KMS-11 (cell line): ENCODE measurements at regions not wholly inside any gene's neighbourhood (a gene's known extent, or its start where the extent isn't known, plus 50 kb on each side); places are given as distances from the start of the nearest gene placed in this dataset.

Source experiments
- H2AFZ ChIP-seq: fragments of 200-600 bp; sonication (generic); 2 replicates; pipeline ENCODE4 v1.6.1; 2016; ENCODE audit warnings: antibody characterized with exemption, mixed run types, low read depth
- H3K27ac ChIP-seq: fragments of 200-600 bp; sonication (generic); 2 replicates; pipeline ENCODE4 v1.6.1; 2016; ENCODE audit warnings: mild to moderate bottlenecking, mixed run types
- H3K27me3 ChIP-seq: fragments of 200-600 bp; sonication (generic); 2 replicates; pipeline ENCODE4 v1.6.1; 2017; ENCODE audit warnings: mild to moderate bottlenecking, low read depth, mixed run types, moderate library complexity; ENCODE audit not compliant: insufficient read depth
- H3K36me3 ChIP-seq: fragments of 200-600 bp; sonication (generic); 2 replicates; pipeline ENCODE4 v1.6.1; 2017; ENCODE audit warnings: mild to moderate bottlenecking, mixed run types; ENCODE audit not compliant: insufficient read depth
- H3K4me1 ChIP-seq: fragments of 200-600 bp; sonication (generic); 2 replicates; pipeline ENCODE4 v1.6.1; 2016; ENCODE audit warnings: mild to moderate bottlenecking, low read depth, mixed run types; ENCODE audit not compliant: poor library complexity, severe bottlenecking
- H3K4me2 ChIP-seq: fragments of 200-600 bp; sonication (generic); 2 replicates; pipeline ENCODE4 v1.7.0; 2016; ENCODE audit warnings: mild to moderate bottlenecking, mixed run types
- H3K4me3 ChIP-seq: fragments of 200-600 bp; sonication (generic); IDR thresholded peaks from 2 replicates; pipeline ENCODE4 v1.6.1; 2017; ENCODE audit warnings: low read depth, low read length, mixed read lengths; ENCODE audit not compliant: insufficient read depth
- H3K79me2 ChIP-seq: fragments of 200-600 bp; sonication (generic); 2 replicates; pipeline ENCODE4 v1.6.1; 2016; ENCODE audit warnings: low read depth, mixed run types; ENCODE audit not compliant: insufficient read depth
- H3K9ac ChIP-seq: fragments of 200-600 bp; sonication (generic); 2 replicates; pipeline ENCODE4 v1.6.1; 2016; ENCODE audit warnings: mild to moderate bottlenecking, mixed run types
- H4K20me1 ChIP-seq: fragments of 200-600 bp; sonication (generic); 2 replicates; pipeline ENCODE4 v1.6.1; 2016; ENCODE audit warnings: mild to moderate bottlenecking, mixed run types; ENCODE audit not compliant: insufficient read depth
- TF ChIP-seq, protein P1 (sequence below): fragments of 200-600 bp; sonication (generic); conservative IDR thresholded peaks from 2 replicates; pipeline ENCODE4 v1.6.1; 2017; ENCODE audit warnings: low read depth, mild to moderate bottlenecking, antibody characterized with exemption, low read length, moderate library complexity, mixed read lengths

DNA sequence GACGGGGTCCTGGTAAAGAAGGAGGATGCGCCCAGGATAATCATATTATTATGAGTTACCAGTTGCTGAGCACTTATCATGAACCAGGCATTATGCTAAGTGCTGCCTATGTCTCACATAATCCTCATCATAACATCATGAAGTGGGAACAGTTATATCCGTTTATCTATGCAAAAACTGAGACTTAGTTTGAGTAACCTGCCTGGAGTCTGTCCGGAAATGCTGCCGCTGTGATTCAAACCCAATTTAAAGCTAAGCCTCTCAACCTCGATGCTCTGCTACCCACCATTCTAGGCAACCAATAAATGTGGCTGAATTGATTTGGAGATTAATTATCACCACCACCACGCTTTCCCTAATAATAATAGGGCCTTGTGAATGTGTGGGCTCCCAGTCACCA, 111.5 kb upstream of the CLMP start:
- Histone ChIP-seq H3K4me1 (peaks cover 21% of the 10 kb centered on the region), H3K27me3 (no peaks in the 10 kb centered on the region), H3K4me3 (no peak overlapping the region), H2AFZ (no peak overlapping the region), H3K9ac (no peak overlapping the region), H3K27ac (no peak overlapping the region), H3K79me2 (no peaks in the 10 kb centered on the region), H3K36me3 (no peaks in the 10 kb centered on the region), H3K4me2 (no peak overlapping the region), H4K20me1 (no peaks in the 10 kb centered on the region)
- TF ChIP-seq, protein P1, sequence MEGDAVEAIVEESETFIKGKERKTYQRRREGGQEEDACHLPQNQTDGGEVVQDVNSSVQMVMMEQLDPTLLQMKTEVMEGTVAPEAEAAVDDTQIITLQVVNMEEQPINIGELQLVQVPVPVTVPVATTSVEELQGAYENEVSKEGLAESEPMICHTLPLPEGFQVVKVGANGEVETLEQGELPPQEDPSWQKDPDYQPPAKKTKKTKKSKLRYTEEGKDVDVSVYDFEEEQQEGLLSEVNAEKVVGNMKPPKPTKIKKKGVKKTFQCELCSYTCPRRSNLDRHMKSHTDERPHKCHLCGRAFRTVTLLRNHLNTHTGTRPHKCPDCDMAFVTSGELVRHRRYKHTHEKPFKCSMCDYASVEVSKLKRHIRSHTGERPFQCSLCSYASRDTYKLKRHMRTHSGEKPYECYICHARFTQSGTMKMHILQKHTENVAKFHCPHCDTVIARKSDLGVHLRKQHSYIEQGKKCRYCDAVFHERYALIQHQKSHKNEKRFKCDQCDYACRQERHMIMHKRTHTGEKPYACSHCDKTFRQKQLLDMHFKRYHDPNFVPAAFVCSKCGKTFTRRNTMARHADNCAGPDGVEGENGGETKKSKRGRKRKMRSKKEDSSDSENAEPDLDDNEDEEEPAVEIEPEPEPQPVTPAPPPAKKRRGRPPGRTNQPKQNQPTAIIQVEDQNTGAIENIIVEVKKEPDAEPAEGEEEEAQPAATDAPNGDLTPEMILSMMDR = no peak

DNA sequence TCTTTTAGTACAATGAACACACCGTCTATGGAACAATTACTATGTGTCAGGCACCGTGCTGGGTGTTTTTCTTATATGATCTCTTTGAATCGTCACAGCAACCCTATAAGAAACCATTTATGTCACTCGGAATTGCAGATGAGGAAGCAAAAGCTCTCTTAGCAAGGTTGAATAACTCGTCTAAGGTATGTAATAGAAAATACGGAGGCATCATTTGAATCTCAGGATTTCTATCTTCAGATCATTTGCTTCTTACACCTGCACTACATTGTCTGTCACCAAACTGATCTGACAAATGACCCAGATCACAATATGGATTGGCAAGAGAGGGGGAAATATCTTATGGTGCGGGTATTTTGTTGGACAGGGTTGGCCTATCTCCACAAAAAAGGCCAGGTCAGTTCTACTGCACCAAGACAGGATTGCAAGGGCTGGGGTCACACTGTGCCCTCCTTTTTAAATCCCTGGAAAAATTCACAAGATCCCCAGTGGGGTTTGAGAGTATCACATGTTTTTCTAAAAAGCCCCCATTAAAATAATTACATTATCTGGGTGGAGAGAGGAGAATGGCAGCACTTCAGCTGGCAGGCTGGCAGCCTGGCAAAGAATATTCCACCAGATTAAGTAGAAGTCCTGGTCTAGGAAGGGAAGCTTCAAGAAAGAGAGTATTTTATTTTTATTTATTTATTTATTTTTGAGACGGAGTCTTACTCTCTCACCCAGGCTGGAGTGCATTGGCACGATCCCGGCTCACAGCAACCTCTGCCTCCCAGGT, 110.7 kb upstream of the CLMP start:
- H3K27ac ChIP-seq = no peak overlapping the region
- H3K79me2 ChIP-seq = no peaks in the 10 kb centered on the region
- no peak overlapping the region for H2AFZ ChIP-seq
- no peak overlapping the region for H3K9ac ChIP-seq
- H3K4me3 ChIP-seq = no peak overlapping the region
- H3K27me3 ChIP-seq = no peaks in the 10 kb centered on the region
- peaks cover 21% of the 10 kb centered on the region for H3K4me1 ChIP-seq
- H4K20me1 ChIP-seq = no peaks in the 10 kb centered on the region
- TF ChIP-seq, protein P1 = no peak
- no peaks in the 10 kb centered on the region for H3K36me3 ChIP-seq
- no peak overlapping the region for H3K4me2 ChIP-seq

DNA sequence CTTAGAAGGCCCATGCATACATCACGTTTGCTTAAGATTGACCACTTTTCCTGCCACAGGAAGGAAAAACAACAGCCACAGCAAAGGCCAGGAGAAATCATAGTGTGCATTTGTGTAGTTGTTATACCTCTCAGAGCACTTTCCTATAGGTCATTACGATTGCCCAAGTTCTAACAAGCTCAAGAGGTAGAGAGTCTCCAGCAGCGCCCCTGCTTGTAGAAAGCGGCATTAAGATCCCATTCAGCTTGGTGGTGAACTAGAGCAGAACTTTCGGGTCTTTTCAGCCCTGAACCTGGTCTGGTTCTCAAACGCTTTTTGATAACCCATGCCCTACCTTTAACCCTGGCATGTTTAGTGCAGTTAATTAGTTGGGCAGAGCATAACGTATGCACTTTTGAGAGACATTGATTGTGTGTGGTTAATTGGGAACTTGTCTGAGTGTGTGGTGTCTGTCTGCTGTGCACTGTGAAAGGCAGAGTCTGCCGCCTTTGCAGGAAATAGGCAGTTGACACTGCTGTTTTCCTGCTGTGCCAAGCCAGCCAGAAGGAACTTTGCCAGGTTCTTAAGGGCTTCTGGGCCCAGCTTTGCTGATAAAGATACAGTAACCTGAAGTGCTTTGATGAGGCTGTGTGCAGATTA, 109.9 kb upstream of the CLMP start:
- no peaks in the 10 kb centered on the region for H4K20me1 ChIP-seq
- TF ChIP-seq, protein P1 = no peak
- no peaks in the 10 kb centered on the region for H3K79me2 ChIP-seq
- no peaks in the 10 kb centered on the region for H3K36me3 ChIP-seq
- no peaks in the 10 kb centered on the region for H3K27me3 ChIP-seq
- H3K4me2 ChIP-seq = no peak overlapping the region
- H3K27ac ChIP-seq = no peak overlapping the region
- H3K4me1 ChIP-seq = peaks cover 21% of the 10 kb centered on the region
- H2AFZ ChIP-seq = no peak overlapping the region
- no peak overlapping the region for H3K4me3 ChIP-seq
- H3K9ac ChIP-seq = no peak overlapping the region

GRCh38 chr11:123303924-123304323, 108.9 kb upstream of the CLMP start:
- Histone ChIP-seq H4K20me1 (no peaks in the 10 kb centered on the region), H3K4me3 (no peak overlapping the region), H3K27me3 (no peaks in the 10 kb centered on the region), H3K27ac (no peak overlapping the region), H3K36me3 (no peaks in the 10 kb centered on the region), H3K79me2 (no peaks in the 10 kb centered on the region), H3K4me2 (no peak overlapping the region), H3K9ac (no peak overlapping the region), H3K4me1 (peaks cover 21% of the 10 kb centered on the region), H2AFZ (no peak overlapping the region)
- TF ChIP-seq, protein P1 = no peak
